K562 (cell line): ENCODE measurements at regions not wholly inside any gene's neighbourhood (a gene's known extent, or its start where the extent isn't known, plus 50 kb on each side); places are given as distances from the start of the nearest gene placed in this dataset.

Experiments
- ATAC-seq: fragments of 200-7000 bp; cut with Tn5 transposase; 3 replicates; pipeline ENCODE4 v1.9.1; 2020; ENCODE audit warnings: moderate library complexity
- BruUV-seq: library from RNA; stranded (reverse); fragments of 400-500 nt; replicated peaks from 2 replicates; lab custom pipeline; 2021; lab: Mats Ljungman, UMichigan
- CTCF ChIA-PET: fragments of 300-600 bp; formaldehyde crosslinking; extraction: SDS; loops from one replicate; lab custom pipeline; 2021; ENCODE audit warnings: low intra/inter-chr PET ratio; lab: Yijun Ruan, JAX
- POLR2A ChIA-PET: fragments of 300-600, 350-650 bp; sonication (Branson Sonifier 250); formaldehyde crosslinking; extraction: SDS; loops from one replicate; lab custom pipeline; 2021; ENCODE audit warnings: antibody characterized with exemption, inconsistent platforms; lab: Yijun Ruan, JAX
- DNase-seq, 4 experiments: peaks; one replicate each; pipeline versions ENCODE4 v3.0.0 to v3.0.0-alpha.2; 2011 to 2018; ENCODE audit warnings: low spot score in 3 of 4, mixed read lengths in 3 of 4; ENCODE audit errors: extremely low read depth in 1 of 4
- FAIRE-seq: peaks from 2 replicates; lab custom pipeline; 2011; peaks lifted over from hg19 to GRCh38; lab: Jason Lieb, UNC
- H2AFZ ChIP-seq: 2 replicates; pipeline ENCODE4 v1.6.0; 2011; ENCODE audit warnings: low read depth, low read length, control low read depth, inconsistent platforms
- H3K27ac ChIP-seq: fragments of 200-600 bp; 3 replicates; pipeline ENCODE4 v1.8.0; 2011; ENCODE audit warnings: low read depth, mild to moderate bottlenecking, control low read depth, inconsistent platforms, low read length, moderate library complexity, mixed read lengths; ENCODE audit errors: extremely low read depth
- H3K27me3 ChIP-seq, 2 experiments: fragments of 300-600 bp in 1 of 2; 2 replicates in 1 of 2; 3 replicates in 1 of 2; pipeline versions ENCODE4 v1.6.0 to v1.8.0; 2011; ENCODE audit warnings: inconsistent platforms in 2 of 2, low read length in 2 of 2, mild to moderate bottlenecking in 1 of 2, mixed read lengths in 1 of 2, moderate library complexity in 1 of 2; ENCODE audit not compliant: control insufficient read depth in 2 of 2, insufficient read depth in 2 of 2
- H3K36me3 ChIP-seq: fragments of 300-600 bp; 3 replicates; pipeline ENCODE4 v1.8.0; 2011; ENCODE audit warnings: mild to moderate bottlenecking, low read length, inconsistent platforms; ENCODE audit not compliant: control insufficient read depth, insufficient read depth
- H3K4me1 ChIP-seq, 2 experiments: fragments of 200-600 bp in 1 of 2; replicated peaks in 1 of 2; 2 replicates in 1 of 2; 3 replicates in 1 of 2; pipeline versions ENCODE4 v1.5.1 to v1.8.0; 2011; ENCODE audit warnings: inconsistent platforms in 2 of 2, low read length in 2 of 2, mild to moderate bottlenecking in 1 of 2, mixed read lengths in 1 of 2, moderate library complexity in 1 of 2; ENCODE audit not compliant: control insufficient read depth in 2 of 2, insufficient read depth in 2 of 2
- H3K4me2 ChIP-seq: 2 replicates; pipeline ENCODE4 v1.6.1; 2011; ENCODE audit warnings: low read length, control low read depth, inconsistent platforms, mixed read lengths; ENCODE audit not compliant: insufficient read depth
- H3K4me3 ChIP-seq: fragments of 200-600 bp; sonication (generic), shearing (Covaris generic); 2 replicates; pipeline ENCODE4 v1.5.1; 2016; ENCODE audit warnings: control low read depth, inconsistent platforms
- H3K79me2 ChIP-seq: fragments of 200-600 bp; 3 replicates; pipeline ENCODE4 v1.8.0; 2011; ENCODE audit warnings: low read length, inconsistent platforms; ENCODE audit not compliant: control insufficient read depth, insufficient read depth
- H3K9ac ChIP-seq, 2 experiments: 2 replicates each; pipeline versions ENCODE4 v1.6.0 to v1.6.1; 2011; ENCODE audit warnings: low read depth in 2 of 2, low read length in 2 of 2, control low read depth in 1 of 2, inconsistent platforms in 1 of 2, mild to moderate bottlenecking in 1 of 2, mixed read lengths in 1 of 2; ENCODE audit not compliant: insufficient read depth in 1 of 2
- H3K9me1 ChIP-seq: one replicate; pipeline ENCODE4 v1.6.0; 2011; ENCODE audit warnings: inconsistent platforms, mild to moderate bottlenecking, low read length, moderate library complexity; ENCODE audit not compliant: control insufficient read depth, insufficient read depth
- H3K9me3 ChIP-seq: replicated peaks from 2 replicates; pipeline ENCODE4 v1.5.1; 2011; ENCODE audit warnings: low read depth, low read length, inconsistent platforms; ENCODE audit not compliant: control insufficient read depth, insufficient read depth
- H4K20me1 ChIP-seq: replicated peaks from 2 replicates; pipeline ENCODE4 v1.6.1; 2011; ENCODE audit warnings: low read length, inconsistent platforms, mixed read lengths; ENCODE audit not compliant: control insufficient read depth, insufficient read depth
- JUN ChIP-seq, 2 experiments: sonication (generic) in 1 of 2; formaldehyde crosslinking in 1 of 2; IDR thresholded peaks; 2 replicates each; pipeline versions ENCODE4 v1.6.1 to v1.8.0; 2012 to 2022; ENCODE audit warnings: borderline replicate concordance in 2 of 2, mild to moderate bottlenecking in 2 of 2, improper control_type of control experiment in 1 of 2, low read depth in 1 of 2, low read length in 1 of 2, missing genetic modification reagents in 1 of 2
- MEF2A ChIP-seq: IDR thresholded peaks from 2 replicates; pipeline ENCODE4 v1.6.1; 2011; ENCODE audit warnings: low read depth, mild to moderate bottlenecking, low read length, moderate library complexity; ENCODE audit not compliant: control insufficient read depth
- MTF1 ChIP-seq: fragments of 250-450 bp; sonication (Bioruptor Pico); IDR thresholded peaks from 2 replicates; pipeline ENCODE4 v1.9.0; 2021; ENCODE audit warnings: moderate library complexity, mild to moderate bottlenecking, inconsistent platforms, borderline replicate concordance
- NFE2 ChIP-seq: IDR thresholded peaks from 2 replicates; pipeline ENCODE4 v1.6.1; 2014; ENCODE audit warnings: antibody characterized with exemption, low read depth
- U2AF1 ChIP-seq: fragments of 200-400 bp; formaldehyde crosslinking; optimal IDR thresholded peaks from 2 replicates; pipeline ENCODE3; 2017; ENCODE audit warnings: mild to moderate bottlenecking, low read depth, low read length, moderate library complexity
- ZBTB49 ChIP-seq: sonication (generic); formaldehyde crosslinking; IDR thresholded peaks from 2 replicates; pipeline ENCODE4 v1.8.0; 2022; ENCODE audit warnings: missing genetic modification reagents, mild to moderate bottlenecking, borderline replicate concordance
- WGBS: fragments of 100-300 bp; shearing (Covaris generic); methylation state at CpG from one replicate; pipeline ENCODE4 v1.1.6; 2016; ENCODE audit warnings: low coverage, mixed read lengths; ENCODE audit not compliant: insufficient coverage; ENCODE audit errors: missing lambda C conversion rate; 5-methylcytosine and 5-hydroxymethylcytosine counted together
- in situ Hi-C: fragments of 300-500 bp; cut with MboI; formaldehyde crosslinking; loops from 4 replicates; pipeline ENCODE4 v1.15.0; 2018; ENCODE audit warnings: inconsistent platforms, mixed read lengths
- intact Hi-C: fragments of 100-400 bp; cut with micrococcal nuclease; formaldehyde crosslinking; loops from 2 replicates; pipeline ENCODE4 v1.14.2; 2022
- TF ChIP-seq, protein P1 (sequence below): fragments of 200-800 bp; sonication (Bioruptor generic); IDR thresholded peaks from 2 replicates; pipeline ENCODE4 v1.6.1; 2017; ENCODE audit warnings: missing genetic modification characterization, missing compliant biosample characterization

DNA sequence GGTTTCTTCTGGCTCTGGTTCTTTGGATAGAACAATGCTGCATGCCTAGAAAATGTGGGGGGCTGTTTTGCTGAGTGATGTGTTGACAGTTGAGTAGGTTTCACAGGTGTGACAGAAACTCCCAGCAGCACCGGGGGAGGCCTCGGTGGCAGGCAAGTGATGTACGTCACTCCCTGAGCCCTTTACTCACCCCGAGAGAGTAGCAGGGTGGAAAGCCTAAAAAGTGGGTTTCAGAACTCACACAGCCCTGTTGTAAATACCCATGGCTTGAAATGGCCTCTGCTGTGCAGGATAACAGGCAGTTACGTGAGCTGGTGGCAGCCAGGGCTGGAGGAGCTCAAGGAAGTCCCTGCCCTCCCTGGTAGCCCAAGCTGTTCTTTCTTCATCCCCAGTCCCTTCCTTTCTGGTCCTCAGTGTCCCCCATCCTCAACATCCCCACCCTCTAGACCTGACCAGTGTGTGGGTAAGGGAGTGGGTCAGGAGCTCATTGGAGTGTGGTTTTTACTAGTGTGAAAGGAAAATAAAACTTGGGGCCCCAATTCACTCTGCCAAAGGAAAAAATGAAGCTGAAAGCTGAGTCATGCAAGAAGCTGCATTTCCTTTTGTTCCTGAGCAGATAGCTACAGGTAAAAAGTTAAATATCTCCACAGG lies 258.1 kb downstream of the STK31 start:
- H4K20me1 ChIP-seq: no peaks in the 10 kb centered on the region
- no peak overlapping the region for H2AFZ ChIP-seq
- H3K4me3 ChIP-seq: no peak overlapping the region
- FAIRE-seq: no peak
- H3K27me3 ChIP-seq: peaks cover 2 to 17% of the 10 kb centered on the region in 2 experiments; a peak in 2 of 5 replicates
- no peak overlapping the region for H3K27ac ChIP-seq
- ChIA-PET CTCF (no interaction called here), POLR2A (no interaction called here)
- no TSS peak for BruUV-seq
- H3K4me1 ChIP-seq: no peaks in the 10 kb centered on the region
- in situ Hi-C loops (no loop called here), intact Hi-C loops (no loop called here)
- TF ChIP-seq JUN (IDR thresholded peaks at IDR 0.05; ENCODE audit: borderline replicate concordance, low read depth, low read length) (no peak), JUN (CRISPR knock-in tag; IDR thresholded peaks at IDR 0.05; ENCODE audit: borderline replicate concordance) (no peak), MEF2A (no peak), ZBTB49 (CRISPR knock-in tag) (no peak), MTF1 (CRISPR knock-in tag) (no peak), NFE2 (no peak), U2AF1 (no peak)
- TF ChIP-seq, protein P1, sequence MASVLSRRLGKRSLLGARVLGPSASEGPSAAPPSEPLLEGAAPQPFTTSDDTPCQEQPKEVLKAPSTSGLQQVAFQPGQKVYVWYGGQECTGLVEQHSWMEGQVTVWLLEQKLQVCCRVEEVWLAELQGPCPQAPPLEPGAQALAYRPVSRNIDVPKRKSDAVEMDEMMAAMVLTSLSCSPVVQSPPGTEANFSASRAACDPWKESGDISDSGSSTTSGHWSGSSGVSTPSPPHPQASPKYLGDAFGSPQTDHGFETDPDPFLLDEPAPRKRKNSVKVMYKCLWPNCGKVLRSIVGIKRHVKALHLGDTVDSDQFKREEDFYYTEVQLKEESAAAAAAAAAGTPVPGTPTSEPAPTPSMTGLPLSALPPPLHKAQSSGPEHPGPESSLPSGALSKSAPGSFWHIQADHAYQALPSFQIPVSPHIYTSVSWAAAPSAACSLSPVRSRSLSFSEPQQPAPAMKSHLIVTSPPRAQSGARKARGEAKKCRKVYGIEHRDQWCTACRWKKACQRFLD: no peak
- H3K9ac ChIP-seq: no peak overlapping the region
- 0% methylated on average over 5 of the region's 5 CpGs for WGBS
- ATAC-seq: no peak
- DNase-seq: no peak
- no peaks in the 10 kb centered on the region for H3K36me3 ChIP-seq
- no peaks in the 10 kb centered on the region for H3K9me3 ChIP-seq
- no peaks in the 10 kb centered on the region for H3K79me2 ChIP-seq
- no peaks in the 10 kb centered on the region for H3K9me1 ChIP-seq
- no peak overlapping the region for H3K4me2 ChIP-seq
